Stomach (tissue), 8 donors: ENCODE measurements at regions not wholly inside any gene's neighbourhood (a gene's known extent, or its start where the extent isn't known, plus 50 kb on each side); places are given as distances from the start of the nearest gene placed in this dataset.

Experiments
- DNase-seq, 2 donors: peaks; one replicate each; pipeline versions ENCODE4 v3.0.0 to v3.0.0-alpha.2; 2013 to 2019
- H3K27ac ChIP-seq, 5 donors: fragments of 200-600 bp in 4 of 5; sonication (generic) in 4 of 5; one replicate each; pipeline ENCODE4 v1.5.1; 2013 to 2019; ENCODE audit warnings: mild to moderate bottlenecking in 1 of 5, moderate library complexity in 1 of 5
- H3K27me3 ChIP-seq, 3 donors: fragments of 200-600 bp; sonication (generic); one replicate each; pipeline ENCODE4 v1.5.1; 2017 to 2019; ENCODE audit warnings: mixed run types in 1 of 3
- H3K36me3 ChIP-seq, 4 donors: fragments of 200-600 bp; sonication (generic); 1 replicate in 3 of 4; 2 replicates in 1 of 4; pipeline ENCODE4 v1.5.1; 2016 to 2019
- H3K4me1 ChIP-seq, 4 donors: fragments of 200-600 bp; sonication (generic); one replicate each; pipeline ENCODE4 v1.5.1; 2016 to 2019
- H3K4me3 ChIP-seq, 4 donors: fragments of 200-600 bp; sonication (generic) in 3 of 4; one replicate each; pipeline ENCODE4 v1.5.1; 2016 to 2019; ENCODE audit warnings: mild to moderate bottlenecking in 1 of 4
- H3K9me3 ChIP-seq, 4 donors: fragments of 200-600 bp; sonication (generic); one replicate each; pipeline ENCODE4 v1.5.1; 2016 to 2019
- EP300 ChIP-seq: sonication (generic); formaldehyde crosslinking; IDR thresholded peaks from one replicate; pipeline ENCODE4 v1.6.1; 2017; ENCODE audit warnings: antibody characterized with exemption
- POLR2A ChIP-seq, 4 donors: fragments of 450-650 bp; IDR thresholded peaks; one replicate each; pipeline ENCODE4 v1.6.1; 2016; ENCODE audit warnings: antibody characterized with exemption in 4 of 4, control low read depth in 2 of 4, mild to moderate bottlenecking in 1 of 4, moderate library complexity in 1 of 4
- POLR2AphosphoS5 ChIP-seq, 3 donors: sonication (generic); formaldehyde crosslinking; IDR thresholded peaks; one replicate each; pipeline ENCODE4 v1.6.1; 2016; ENCODE audit warnings: antibody characterized with exemption in 3 of 3
- WGBS, 5 donors: extraction: QIAGEN DNeasy Blood & Tissue Kit in 3 of 5; methylation state at CpG; one replicate each; pipeline versions ENCODE4 v1.1.5 to v1.1.7; 2013 to 2018; 5-methylcytosine and 5-hydroxymethylcytosine counted together
- intact Hi-C: fragments of 100-400 bp; cut with DNase I; formaldehyde crosslinking; loops from one replicate; pipeline ENCODE4 v1.15.1; 2023; ENCODE audit warnings: low total_unique reads
- TF ChIP-seq, protein P1 (sequence below), 7 experiments: fragments of 450-650 bp in 4 of 7; fragments of 200-600 bp in 3 of 7; sonication (generic) in 3 of 7; IDR thresholded peaks; one replicate each; pipeline ENCODE4 v1.5.1; 2016 to 2019; ENCODE audit warnings: antibody characterized with exemption in 7 of 7, control low read depth in 2 of 7, mild to moderate bottlenecking in 1 of 7
- donor health status: healthy with polysubstance abuse.
- donor health status: Bipolar disorder and iron deficiency.
- donor health status: healthy.

- no peaks in the 10 kb centered on the region for H3K27me3 ChIP-seq
- intact Hi-C loops, result no loop called here
- H3K27ac ChIP-seq, result no peak overlapping the region
- 38 to 65% (median 41%) methylated on average over 2 of the region's 2 CpGs for WGBS, 5 donors
- no peak overlapping the region for H3K4me3 ChIP-seq
- TF ChIP-seq, protein P1, sequence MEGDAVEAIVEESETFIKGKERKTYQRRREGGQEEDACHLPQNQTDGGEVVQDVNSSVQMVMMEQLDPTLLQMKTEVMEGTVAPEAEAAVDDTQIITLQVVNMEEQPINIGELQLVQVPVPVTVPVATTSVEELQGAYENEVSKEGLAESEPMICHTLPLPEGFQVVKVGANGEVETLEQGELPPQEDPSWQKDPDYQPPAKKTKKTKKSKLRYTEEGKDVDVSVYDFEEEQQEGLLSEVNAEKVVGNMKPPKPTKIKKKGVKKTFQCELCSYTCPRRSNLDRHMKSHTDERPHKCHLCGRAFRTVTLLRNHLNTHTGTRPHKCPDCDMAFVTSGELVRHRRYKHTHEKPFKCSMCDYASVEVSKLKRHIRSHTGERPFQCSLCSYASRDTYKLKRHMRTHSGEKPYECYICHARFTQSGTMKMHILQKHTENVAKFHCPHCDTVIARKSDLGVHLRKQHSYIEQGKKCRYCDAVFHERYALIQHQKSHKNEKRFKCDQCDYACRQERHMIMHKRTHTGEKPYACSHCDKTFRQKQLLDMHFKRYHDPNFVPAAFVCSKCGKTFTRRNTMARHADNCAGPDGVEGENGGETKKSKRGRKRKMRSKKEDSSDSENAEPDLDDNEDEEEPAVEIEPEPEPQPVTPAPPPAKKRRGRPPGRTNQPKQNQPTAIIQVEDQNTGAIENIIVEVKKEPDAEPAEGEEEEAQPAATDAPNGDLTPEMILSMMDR (IDR thresholded peaks at IDR 0.05), result no peak
- TF ChIP-seq EP300, result no peak
- TF ChIP-seq POLR2AphosphoS5 (IDR thresholded peaks at IDR 0.05), result no peak
- H3K4me1 ChIP-seq, result no peaks in the 10 kb centered on the region
- H3K36me3 ChIP-seq, result no peaks in the 10 kb centered on the region
- no peaks in the 10 kb centered on the region for H3K9me3 ChIP-seq
- DNase-seq, result no peak
Observed at GRCh38 chr14:84541018-84541417, 988.9 kb upstream of the FLRT2 start.

GRCh38 chr14:84543859-84544258, 986.1 kb upstream of the FLRT2 start:
- no peaks in the 10 kb centered on the region for H3K9me3 ChIP-seq
- no peaks in the 10 kb centered on the region for H3K36me3 ChIP-seq
- intact Hi-C loops, result no loop called here
- H3K4me1 ChIP-seq, result no peaks in the 10 kb centered on the region
- WGBS, 5 donors, result 62 to 91% (median 88%) methylated on average over 1 of the region's 1 CpG
- DNase-seq, result no peak
- TF ChIP-seq, protein P1 (IDR thresholded peaks at IDR 0.05), result no peak
- TF ChIP-seq POLR2A (IDR thresholded peaks at IDR 0.05) (no peak), EP300 (no peak), POLR2AphosphoS5 (IDR thresholded peaks at IDR 0.05) (no peak)
- no peak overlapping the region for H3K27ac ChIP-seq
- no peaks in the 10 kb centered on the region for H3K27me3 ChIP-seq
- no peak overlapping the region for H3K4me3 ChIP-seq

DNA sequence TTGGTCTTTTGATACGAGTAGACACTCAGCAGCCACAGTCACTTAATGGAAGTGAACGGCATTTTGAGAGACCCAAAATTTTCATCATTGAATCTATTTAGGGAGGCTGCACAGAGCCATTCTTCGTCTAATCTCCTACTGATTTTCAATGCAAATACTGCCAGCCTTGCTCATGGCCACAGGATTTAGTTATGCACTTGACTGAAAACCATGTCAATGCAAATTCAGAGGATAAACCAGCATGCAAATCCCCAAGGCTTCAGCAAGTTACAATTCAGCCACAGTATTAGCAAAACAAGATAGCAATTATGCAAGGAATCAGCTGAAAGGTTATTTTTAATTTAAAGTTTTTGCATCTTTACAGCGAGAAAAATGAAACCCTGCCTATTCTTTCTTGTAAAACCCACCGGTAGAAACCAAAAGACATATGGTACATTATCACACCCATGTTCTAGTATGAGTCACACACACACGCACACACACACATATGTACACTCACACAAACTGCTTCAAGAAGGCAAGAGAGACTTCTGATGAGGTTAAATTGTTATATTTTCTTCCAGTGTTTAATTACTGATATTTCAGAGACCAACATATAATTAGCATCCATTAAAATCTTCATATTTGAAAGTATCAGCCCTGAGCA, 985.3 kb upstream of the FLRT2 start:
- no peak overlapping the region for H3K4me3 ChIP-seq
- H3K27me3 ChIP-seq, result no peaks in the 10 kb centered on the region
- no peak overlapping the region for H3K27ac ChIP-seq
- H3K4me1 ChIP-seq, result no peaks in the 10 kb centered on the region
- DNase-seq, result no peak
- H3K9me3 ChIP-seq, result no peaks in the 10 kb centered on the region
- H3K36me3 ChIP-seq, result no peaks in the 10 kb centered on the region
- intact Hi-C loops, result no loop called here
- TF ChIP-seq, protein P1 (IDR thresholded peaks at IDR 0.05), result no peak
- TF ChIP-seq EP300 (no peak), POLR2A (IDR thresholded peaks at IDR 0.05) (no peak), POLR2AphosphoS5 (IDR thresholded peaks at IDR 0.05) (no peak)
- 64 to 73% (median 69%) methylated on average over 6 of the region's 6 CpGs for WGBS, 5 donors

GRCh38 chr14:84546236-84546635, 983.7 kb upstream of the FLRT2 start:
- Histone ChIP-seq H3K4me3 (no peak overlapping the region), H3K27me3 (no peaks in the 10 kb centered on the region), H3K9me3 (no peaks in the 10 kb centered on the region), H3K4me1 (no peaks in the 10 kb centered on the region), H3K36me3 (no peaks in the 10 kb centered on the region), H3K27ac (no peak overlapping the region)
- intact Hi-C loops, result no loop called here
- no peak for DNase-seq
- WGBS, 5 donors, result 31 to 80% (median 74%) methylated on average over 2 of the region's 2 CpGs
- TF ChIP-seq, protein P1 (IDR thresholded peaks at IDR 0.05), result no peak
- TF ChIP-seq POLR2A (IDR thresholded peaks at IDR 0.05) (no peak), POLR2AphosphoS5 (IDR thresholded peaks at IDR 0.05) (no peak)
